HepG2 (cell line): ENCODE measurements at regions not wholly inside any gene's neighbourhood (a gene's known extent, or its start where the extent isn't known, plus 50 kb on each side); places are given as distances from the start of the nearest gene placed in this dataset.

ENCODE experiments used
- ATAC-seq: fragments of 200-7000 bp; cut with Tn5 transposase; 3 replicates; pipeline ENCODE4 v1.9.1; 2020; ENCODE audit warnings: mild to moderate bottlenecking, moderate library complexity
- BruUV-seq: library from RNA; stranded (reverse); fragments of 400-500 nt; replicated peaks from 2 replicates; lab custom pipeline; 2021; lab: Mats Ljungman, UMichigan
- CTCF ChIA-PET: fragments of 300-600 bp; formaldehyde crosslinking; extraction: SDS; loops from one replicate; lab custom pipeline; 2021; ENCODE audit warnings: low total read pairs, inconsistent platforms, low intra/inter-chr PET ratio; lab: Yijun Ruan, JAX
- POLR2A ChIA-PET: fragments of 350-600 bp; sonication (Branson Sonifier 250); formaldehyde crosslinking; loops from one replicate; lab custom pipeline; 2020; ENCODE audit warnings: antibody characterized with exemption, inconsistent platforms; lab: Yijun Ruan, JAX
- DNase-seq: peaks from one replicate; pipeline ENCODE4 v3.0.0-alpha.2; 2015; ENCODE audit warnings: low spot score
- FAIRE-seq: peaks from 3 replicates; lab custom pipeline; 2011; peaks lifted over from hg19 to GRCh38; lab: Jason Lieb, UNC
- H2AFZ ChIP-seq: one replicate; pipeline ENCODE4 v1.6.1; 2011; ENCODE audit warnings: low read length, inconsistent platforms
- H3K27ac ChIP-seq: fragments of 300-600 bp; 3 replicates; pipeline ENCODE4 v1.8.0; 2011; ENCODE audit warnings: mixed run types, mild to moderate bottlenecking, mixed read lengths, low read length, inconsistent platforms; ENCODE audit not compliant: insufficient read depth; ENCODE audit errors: extremely low read length
- H3K27me3 ChIP-seq, 2 experiments: fragments of 200-600 bp in 1 of 2; 2 replicates in 1 of 2; 3 replicates in 1 of 2; pipeline versions ENCODE4 v1.6.0 to v1.8.0; 2011; ENCODE audit warnings: low read length in 2 of 2, mild to moderate bottlenecking in 2 of 2, moderate library complexity in 2 of 2, inconsistent platforms in 1 of 2; ENCODE audit not compliant: insufficient read depth in 2 of 2, control insufficient read depth in 1 of 2
- H3K36me3 ChIP-seq, 2 experiments: fragments of 200-600 bp in 1 of 2; replicated peaks in 1 of 2; 2 replicates in 1 of 2; 3 replicates in 1 of 2; pipeline versions ENCODE4 v1.5.1 to v1.8.0; 2011; ENCODE audit warnings: low read length in 2 of 2, inconsistent platforms in 1 of 2; ENCODE audit not compliant: insufficient read depth in 2 of 2, control insufficient read depth in 1 of 2
- H3K4me1 ChIP-seq: 2 replicates; pipeline ENCODE4 v1.5.1; 2012; ENCODE audit warnings: low read length, inconsistent platforms; ENCODE audit not compliant: insufficient read depth
- H3K4me2 ChIP-seq: 2 replicates; pipeline ENCODE4 v1.6.0; 2011; ENCODE audit warnings: low read depth, low read length, inconsistent platforms
- H3K4me3 ChIP-seq, 3 experiments: fragments of 200-600 bp in 1 of 3; sonication (generic), shearing (Covaris generic) in 1 of 3; replicated peaks in 1 of 3; 2 replicates each; pipeline ENCODE4 v1.5.1; 2011 to 2016; ENCODE audit warnings: low read length in 3 of 3, inconsistent platforms in 2 of 3, low read depth in 2 of 3, mild to moderate bottlenecking in 2 of 3, control low read depth in 1 of 3, mixed read lengths in 1 of 3; ENCODE audit not compliant: insufficient read depth in 1 of 3
- H3K79me2 ChIP-seq: one replicate; pipeline ENCODE4 v1.6.1; 2011; ENCODE audit warnings: low read length, inconsistent platforms; ENCODE audit not compliant: insufficient read depth
- H3K9ac ChIP-seq: 2 replicates; pipeline ENCODE4 v1.6.0; 2011; ENCODE audit warnings: mild to moderate bottlenecking, low read depth, low read length, inconsistent platforms; ENCODE audit not compliant: insufficient read depth
- H3K9me3 ChIP-seq: 2 replicates; pipeline ENCODE4 v1.5.1; 2012; ENCODE audit warnings: mild to moderate bottlenecking, low read length
- H4K20me1 ChIP-seq: 2 replicates; pipeline ENCODE4 v1.6.0; 2011; ENCODE audit warnings: inconsistent platforms, mild to moderate bottlenecking, low read length, moderate library complexity; ENCODE audit not compliant: insufficient read depth
- CENPX ChIP-seq: sonication (generic); formaldehyde crosslinking; IDR thresholded peaks from 2 replicates; pipeline ENCODE4 v1.9.0; 2021; ENCODE audit warnings: mild to moderate bottlenecking, missing genetic modification reagents, moderate library complexity
- GZF1 ChIP-seq: sonication (generic); formaldehyde crosslinking; IDR thresholded peaks from 2 replicates; pipeline ENCODE4 v1.5.1; 2020; ENCODE audit warnings: mild to moderate bottlenecking, missing genetic modification reagents
- MNT ChIP-seq: fragments of 450-650 bp; IDR thresholded peaks from 2 replicates; pipeline ENCODE4 v1.6.1; 2016
- TCF7 ChIP-seq: sonication (generic); IDR thresholded peaks from 2 replicates; pipeline ENCODE4 v1.6.1; 2016; ENCODE audit warnings: antibody characterized with exemption, low read depth
- ZBTB42 ChIP-seq: sonication (generic); formaldehyde crosslinking; IDR thresholded peaks from 2 replicates; pipeline ENCODE4 v1.5.0; 2020; ENCODE audit warnings: mild to moderate bottlenecking, missing genetic modification reagents
- ZNF629 ChIP-seq: sonication (generic); formaldehyde crosslinking; conservative IDR thresholded peaks from 2 replicates; pipeline ENCODE4 v1.5.0; 2020; ENCODE audit warnings: missing genetic modification reagents
- ZNF652 ChIP-seq: IDR thresholded peaks from 2 replicates; pipeline ENCODE4 v1.6.1; 2016; ENCODE audit warnings: low read depth, borderline replicate concordance
- ZNF766 ChIP-seq: sonication (generic); formaldehyde crosslinking; IDR thresholded peaks from 2 replicates; pipeline ENCODE4 v1.5.0; 2020; ENCODE audit warnings: missing genetic modification reagents, borderline replicate concordance
- ZNF768 ChIP-seq: sonication (generic); formaldehyde crosslinking; IDR thresholded peaks from 2 replicates; pipeline ENCODE4 v1.4.0; 2020; ENCODE audit warnings: missing genetic modification reagents
- WGBS: methylation state at CpG from one replicate; pipeline ENCODE4 v1.1.6; 2017; ENCODE audit warnings: low lambda C conversion rate; 5-methylcytosine and 5-hydroxymethylcytosine counted together
- in situ Hi-C: cut with HindIII; loops from 2 replicates; pipeline ENCODE4 v1.10.0; 2017; ENCODE audit warnings: low pct_unique_long_range_greater_than_20kb; ENCODE audit not compliant: extremely low pct_ligation_motif_present
- intact Hi-C: fragments of 100-400 bp; cut with micrococcal nuclease; formaldehyde crosslinking; loops from one replicate; pipeline ENCODE4 v1.10.0; 2022; ENCODE audit not compliant: unreplicated experiment

- Histone ChIP-seq H3K27ac (no peak overlapping the region), H3K27me3 (peaks cover 3 to 25% of the 10 kb centered on the region in 2 experiments; a peak in 2 of 5 replicates), H3K4me3 (no peak overlapping the region), H3K4me1 (no peaks in the 10 kb centered on the region), H3K9ac (no peak overlapping the region), H2AFZ (no peak overlapping the region), H3K9me3 (no peaks in the 10 kb centered on the region), H3K36me3 (no peaks in the 10 kb centered on the region), H3K79me2 (no peaks in the 10 kb centered on the region), H4K20me1 (no peaks in the 10 kb centered on the region), H3K4me2 (no peak overlapping the region)
- BruUV-seq, result no TSS peak
- POLR2A ChIA-PET, result no interaction called here
- WGBS, result 13% methylated on average over 7 of the region's 7 CpGs
- CTCF ChIA-PET, result no interaction called here
- FAIRE-seq, result no peak
- in situ Hi-C loops (no loop called here), intact Hi-C loops (no loop called here)
- TF ChIP-seq ZNF652 (CRISPR knock-in tag), result no peak
- no peak for TF ChIP-seq ZBTB42 (CRISPR knock-in tag)
- no peak for TF ChIP-seq ZNF766 (CRISPR knock-in tag)
- TF ChIP-seq TCF7, result no peak
- TF ChIP-seq MNT, result peak; percentile 64
- ATAC-seq, result no peak
- no peak for DNase-seq
Observed at GRCh38 chr22:26800858-26801257, 143.5 kb downstream of the MIAT start.

- ATAC-seq, result no peak
- no peaks in the 10 kb centered on the region for H3K4me1 ChIP-seq
- no TSS peak for BruUV-seq
- H3K4me3 ChIP-seq, result no peak overlapping the region
- no peak overlapping the region for H3K9ac ChIP-seq
- no peaks in the 10 kb centered on the region for H3K36me3 ChIP-seq
- CTCF ChIA-PET, result no interaction called here
- no peaks in the 10 kb centered on the region for H3K9me3 ChIP-seq
- no peaks in the 10 kb centered on the region for H3K79me2 ChIP-seq
- no peak overlapping the region for H3K4me2 ChIP-seq
- no peak overlapping the region for H3K27ac ChIP-seq
- peaks cover 3 to 25% of the 10 kb centered on the region in 2 experiments; a peak in 2 of 5 replicates for H3K27me3 ChIP-seq
- no peak for DNase-seq
- intact Hi-C loops (no loop called here), in situ Hi-C loops (no loop called here)
- no peaks in the 10 kb centered on the region for H4K20me1 ChIP-seq
- WGBS, result 5% methylated on average over 1 of the region's 1 CpG
- no peak for FAIRE-seq
- POLR2A ChIA-PET, result no interaction called here
- H2AFZ ChIP-seq, result no peak overlapping the region
- no peak for TF ChIP-seq CENPX
- TF ChIP-seq ZNF629 (CRISPR knock-in tag), result peak; percentile 69
- TF ChIP-seq GZF1 (CRISPR knock-in tag), result no peak
- TF ChIP-seq ZNF768 (CRISPR knock-in tag), result peak; percentile 14; the same call in 1 of the 2 replicates
Observed at GRCh38 chr22:26801449-26801848, 144.1 kb downstream of the MIAT start.
